Naive B cell (primary cell): ENCODE measurements at regions not wholly inside any gene's neighbourhood (a gene's known extent, or its start where the extent isn't known, plus 50 kb on each side); places are given as distances from the start of the nearest gene placed in this dataset.
"Not testable (repeated sequence)": the region's sequence is repeated elsewhere in the genome, so short reads cannot be mapped to it uniquely, and the experiment has no call there.

Experiments
- ATAC-seq, 2 donors: fragments of 150-1000 bp; cut with Tn5 transposase; 2 replicates each; pipeline ENCODE4 v1.10.0; 2021; ENCODE audit warnings: low read depth in 2 of 2, mild to moderate bottlenecking in 2 of 2, moderate library complexity in 2 of 2
- DNase-seq: peaks from one replicate; pipeline ENCODE4 v3.0.0; 2022
- H3K27ac Mint-ChIP-seq, 6 donors: one replicate each; pipeline ENCODE4 v1.8.0; 2020 to 2022; ENCODE audit warnings: mild to moderate bottlenecking in 6 of 6, mixed read lengths in 6 of 6, moderate library complexity in 5 of 6, inconsistent platforms in 2 of 6
- H3K27me3 Mint-ChIP-seq, 3 donors: one replicate each; pipeline ENCODE4 v1.8.0; 2021 to 2022; ENCODE audit warnings: mixed read lengths in 3 of 3, mild to moderate bottlenecking in 1 of 3
- H3K36me3 Mint-ChIP-seq, 2 donors: one replicate each; pipeline ENCODE4 v1.8.0; 2020 to 2022; ENCODE audit warnings: mixed read lengths in 2 of 2, inconsistent platforms in 1 of 2, mild to moderate bottlenecking in 1 of 2
- H3K4me1 Mint-ChIP-seq, 3 donors: one replicate each; pipeline ENCODE4 v1.8.0; 2020 to 2022; ENCODE audit warnings: mixed read lengths in 3 of 3, inconsistent platforms in 1 of 3, mild to moderate bottlenecking in 1 of 3, moderate library complexity in 1 of 3
- H3K4me3 Mint-ChIP-seq, 8 donors: one replicate each; pipeline ENCODE4 v1.8.0; 2020 to 2022; ENCODE audit warnings: mild to moderate bottlenecking in 8 of 8, mixed read lengths in 8 of 8, moderate library complexity in 8 of 8, inconsistent platforms in 2 of 8
- H3K9me3 Mint-ChIP-seq, 7 donors: one replicate each; pipeline ENCODE4 v1.8.0; 2020 to 2022; ENCODE audit warnings: mixed read lengths in 7 of 7, mild to moderate bottlenecking in 5 of 7, inconsistent platforms in 2 of 7, moderate library complexity in 1 of 7

DNA sequence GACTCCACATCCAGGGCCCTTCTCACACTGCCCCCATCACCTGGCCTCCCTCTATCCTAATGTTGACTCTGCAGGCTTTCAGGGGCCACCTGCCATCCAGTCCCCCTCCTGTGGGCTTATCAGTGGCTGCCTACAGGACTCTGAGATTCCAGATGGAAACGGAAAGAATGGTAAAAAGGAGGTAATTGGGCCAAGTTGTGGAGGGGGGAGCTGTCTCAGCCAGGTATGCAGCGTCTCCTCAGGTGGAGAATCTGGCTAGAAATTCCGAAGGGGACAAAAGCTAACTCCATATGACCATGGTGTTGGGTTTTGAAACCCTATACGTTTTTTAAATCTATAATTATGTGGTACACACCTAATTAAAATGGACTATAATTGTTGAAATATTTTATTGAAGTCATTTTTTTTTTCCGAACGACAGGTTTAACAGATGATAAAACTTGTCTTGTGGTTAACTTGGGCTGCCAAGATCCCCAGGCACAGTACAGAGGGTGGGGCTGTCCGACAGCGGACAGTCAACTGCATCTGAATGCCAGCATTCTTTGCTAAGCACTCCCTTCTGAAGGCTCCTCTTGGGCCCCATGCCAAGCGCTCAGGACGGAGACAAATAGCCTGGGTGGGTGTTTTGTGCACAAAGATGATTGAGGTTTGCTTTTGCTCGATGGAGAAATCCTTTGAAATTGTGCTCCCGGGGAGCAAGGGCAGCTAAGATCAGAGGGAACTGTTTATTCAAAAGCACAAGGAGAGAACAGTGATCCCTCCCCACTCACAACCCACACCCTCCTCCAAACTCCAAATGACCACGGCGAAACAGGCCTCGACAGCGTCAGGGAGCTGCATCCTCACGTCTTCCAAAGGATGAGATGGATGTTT lies 365.6 kb downstream of the BCL11B start:
- no peaks in the 10 kb centered on the region for H3K36me3 Mint-ChIP-seq
- no peak for DNase-seq
- H3K4me3 Mint-ChIP-seq: no peak overlapping the region
- H3K27ac Mint-ChIP-seq: no peak overlapping the region
- no peaks in the 10 kb centered on the region for H3K27me3 Mint-ChIP-seq
- ATAC-seq: no peak
- H3K9me3 Mint-ChIP-seq: peaks cover 0 to 5% (median 2%) of the 10 kb centered on the region in 7 donors
- H3K4me1 Mint-ChIP-seq: no peaks in the 10 kb centered on the region

DNA sequence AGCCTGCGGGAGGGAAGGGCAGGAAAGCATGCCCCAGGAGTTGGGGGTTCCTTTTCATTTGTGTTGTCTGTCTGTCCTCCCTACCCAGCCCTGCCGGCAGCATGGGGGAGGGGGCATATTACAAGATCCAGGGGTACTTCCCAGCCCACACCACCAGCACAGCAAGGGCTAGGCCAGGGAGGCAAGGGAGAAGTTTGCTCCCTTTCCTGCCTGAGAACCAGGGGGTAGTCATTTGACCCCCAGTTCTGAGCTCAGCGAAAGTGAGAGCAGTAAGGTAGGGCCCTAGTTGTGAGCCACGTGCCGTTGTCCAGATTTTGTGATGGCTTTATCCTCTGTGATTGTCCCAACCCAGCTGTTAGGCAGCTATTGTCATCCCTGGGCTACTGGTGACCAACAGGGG lies 364.7 kb downstream of the BCL11B start:
- peaks cover 0 to 2% (median 0%) of the 10 kb centered on the region in 7 donors for H3K9me3 Mint-ChIP-seq
- H3K36me3 Mint-ChIP-seq: no peaks in the 10 kb centered on the region
- DNase-seq: no peak
- H3K4me1 Mint-ChIP-seq: no peaks in the 10 kb centered on the region
- H3K4me3 Mint-ChIP-seq: no peak overlapping the region
- no peaks in the 10 kb centered on the region for H3K27me3 Mint-ChIP-seq
- no peak for ATAC-seq
- H3K27ac Mint-ChIP-seq: no peak overlapping the region

DNA sequence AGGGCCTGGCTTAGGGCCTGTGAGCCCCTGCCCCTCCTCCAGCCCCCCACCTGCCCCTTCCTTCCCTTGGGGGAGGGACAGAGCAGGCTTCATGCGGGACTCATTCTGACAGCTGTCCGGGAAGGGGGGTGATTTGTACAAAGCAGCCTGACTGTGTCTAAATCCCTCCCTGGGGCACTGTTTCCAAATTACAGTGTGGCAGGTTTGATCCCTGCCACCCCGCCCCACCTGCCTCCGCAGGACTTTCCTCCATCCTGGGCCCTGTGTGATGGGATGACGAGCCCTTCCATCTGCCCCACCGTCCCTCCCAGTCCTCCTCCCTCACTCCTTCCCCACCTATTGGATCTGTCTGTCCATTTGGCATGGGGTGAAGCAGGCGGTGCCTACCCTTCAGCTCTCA lies 363.9 kb downstream of the BCL11B start:
- Mint-ChIP-seq H3K27ac (no peak overlapping the region), H3K27me3 (no peaks in the 10 kb centered on the region), H3K4me3 (no peak overlapping the region), H3K4me1 (no peaks in the 10 kb centered on the region), H3K9me3 (peaks cover 0 to 2% (median 0%) of the 10 kb centered on the region in 7 donors), H3K36me3 (no peaks in the 10 kb centered on the region)
- no peak for DNase-seq
- ATAC-seq: no peak

DNA sequence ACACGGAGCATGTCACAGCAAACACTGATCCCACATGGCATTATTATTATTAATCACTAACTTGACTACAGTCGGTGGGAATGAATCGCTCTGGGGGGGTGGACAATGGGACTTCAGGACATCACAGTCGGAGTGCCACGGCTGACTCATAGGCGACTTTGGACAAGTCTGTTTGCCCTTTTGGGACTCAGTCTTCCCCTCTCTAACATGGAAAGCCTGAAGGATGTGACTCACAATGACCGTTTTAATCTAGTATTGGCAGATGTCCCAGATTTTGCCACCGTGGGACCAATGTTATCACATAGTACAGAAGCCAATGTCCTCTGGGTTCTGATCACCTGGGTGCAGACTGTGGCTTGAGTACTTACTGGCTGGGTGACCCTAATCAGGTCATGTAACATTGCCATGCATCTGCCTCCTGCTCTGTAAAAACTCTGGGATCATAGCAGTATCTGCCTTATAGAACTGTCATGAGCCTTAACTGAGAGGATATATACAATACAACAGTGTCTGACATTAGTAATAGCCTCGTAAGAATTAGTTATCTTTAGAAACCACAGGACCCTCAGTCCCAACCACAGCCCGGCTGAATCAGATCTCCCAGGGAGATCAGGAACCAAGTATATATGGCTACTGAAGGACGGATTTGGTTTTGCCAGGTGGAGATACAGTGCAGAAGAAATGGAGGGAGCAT lies 362.6 kb downstream of the BCL11B start:
- ATAC-seq: no peak

DNA sequence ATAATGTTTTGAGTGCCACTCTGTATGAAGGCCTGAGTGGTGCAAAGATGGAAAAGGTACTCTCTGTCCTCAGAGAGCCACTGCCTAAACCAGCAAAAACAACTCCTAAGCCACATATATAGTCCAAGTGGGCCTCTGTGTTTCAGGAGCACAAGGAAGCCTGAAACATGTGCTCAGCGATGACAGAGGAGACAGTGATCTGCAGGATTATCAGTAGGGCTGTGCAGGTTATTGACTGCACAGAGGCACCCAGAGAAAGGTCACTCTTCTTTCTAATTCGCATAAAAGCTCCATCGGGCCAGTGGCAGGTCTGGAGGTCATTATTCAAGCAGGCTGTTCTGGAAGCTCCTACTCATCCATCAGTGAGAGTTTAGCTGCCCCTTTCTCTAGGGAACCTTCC lies 361.9 kb downstream of the BCL11B start:
- peaks cover 0 to 2% (median 0%) of the 10 kb centered on the region in 7 donors for H3K9me3 Mint-ChIP-seq
- H3K27me3 Mint-ChIP-seq: no peaks in the 10 kb centered on the region
- DNase-seq (no peak), ATAC-seq (no peak)
- H3K36me3 Mint-ChIP-seq: no peaks in the 10 kb centered on the region
- no peak overlapping the region for H3K4me3 Mint-ChIP-seq
- H3K27ac Mint-ChIP-seq: no peak overlapping the region
- no peaks in the 10 kb centered on the region for H3K4me1 Mint-ChIP-seq

More for the DNA sequence above, 362.6 kb downstream of the BCL11B start:
- H3K27me3 Mint-ChIP-seq: no peaks in the 10 kb centered on the region
- no peak overlapping the region for H3K4me3 Mint-ChIP-seq
- no peak overlapping the region for H3K27ac Mint-ChIP-seq
- peaks cover 0 to 2% (median 0%) of the 10 kb centered on the region in 7 donors for H3K9me3 Mint-ChIP-seq
- no peak for DNase-seq
- H3K4me1 Mint-ChIP-seq: no peaks in the 10 kb centered on the region
- no peaks in the 10 kb centered on the region for H3K36me3 Mint-ChIP-seq

DNA sequence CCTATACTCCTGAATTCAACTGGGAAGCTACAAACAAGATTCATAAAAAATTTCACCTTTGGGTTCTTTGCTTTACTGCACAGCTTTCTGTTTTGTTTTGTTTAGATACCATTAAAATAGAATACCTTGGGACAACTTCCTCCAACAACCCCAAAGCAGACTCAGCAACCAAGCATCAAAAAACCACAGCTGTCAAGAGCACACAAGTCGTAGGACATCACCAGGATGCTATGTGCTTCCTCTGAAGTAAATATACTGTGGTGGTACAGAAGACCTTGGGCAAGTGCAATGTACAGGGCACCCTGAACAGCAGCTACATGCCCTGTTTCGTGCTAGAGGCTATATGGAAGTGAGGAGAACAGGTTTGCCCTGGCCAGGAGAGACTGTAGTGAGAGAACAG lies 359.3 kb downstream of the BCL11B start:
- Mint-ChIP-seq H3K4me3 (no peak overlapping the region), H3K9me3 (peaks cover 0 to 1% (median 0%) of the 10 kb centered on the region in 7 donors), H3K4me1 (no peaks in the 10 kb centered on the region), H3K36me3 (no peaks in the 10 kb centered on the region), H3K27me3 (peaks cover 0 to 4% (median 0%) of the 10 kb centered on the region in 3 donors), H3K27ac (no peak overlapping the region)
- DNase-seq (no peak), ATAC-seq (no peak)

DNA sequence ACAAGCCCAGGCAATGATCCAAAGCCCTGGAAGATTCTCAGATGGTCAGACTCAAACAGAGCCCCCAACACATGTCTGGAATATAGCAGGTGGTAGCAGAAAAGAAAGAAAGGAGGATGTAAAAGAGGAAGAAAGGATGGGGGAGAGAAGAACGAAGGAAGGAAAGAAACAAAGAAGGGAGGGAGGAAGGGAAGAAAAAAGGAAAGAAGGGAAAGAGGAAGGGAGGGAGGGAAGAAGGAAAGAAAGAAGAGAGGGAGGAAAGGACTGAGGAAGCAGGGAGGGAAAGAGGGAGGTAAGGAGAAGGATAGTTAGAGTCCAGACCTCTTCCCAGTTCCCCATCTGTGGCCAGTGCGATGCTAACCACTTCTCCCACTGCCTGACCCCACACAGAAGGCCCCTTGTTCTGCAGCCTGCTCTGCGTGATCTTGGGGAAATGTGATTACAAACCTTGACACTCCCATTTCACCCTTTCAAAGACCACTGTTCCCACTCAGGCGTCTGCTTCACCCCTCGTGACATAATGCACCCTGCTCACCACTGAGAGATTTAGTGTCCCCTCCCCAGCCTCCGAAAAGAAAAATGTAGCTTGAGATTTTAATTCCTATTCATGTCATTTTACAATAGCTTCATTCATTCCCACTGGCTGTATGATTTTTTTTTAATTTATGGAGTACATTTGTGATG lies 357.9 kb downstream of the BCL11B start:
- H3K27ac Mint-ChIP-seq: no peak overlapping the region
- H3K4me1 Mint-ChIP-seq: no peaks in the 10 kb centered on the region
- peaks cover 0 to 4% (median 0%) of the 10 kb centered on the region in 7 donors for H3K9me3 Mint-ChIP-seq

DNA sequence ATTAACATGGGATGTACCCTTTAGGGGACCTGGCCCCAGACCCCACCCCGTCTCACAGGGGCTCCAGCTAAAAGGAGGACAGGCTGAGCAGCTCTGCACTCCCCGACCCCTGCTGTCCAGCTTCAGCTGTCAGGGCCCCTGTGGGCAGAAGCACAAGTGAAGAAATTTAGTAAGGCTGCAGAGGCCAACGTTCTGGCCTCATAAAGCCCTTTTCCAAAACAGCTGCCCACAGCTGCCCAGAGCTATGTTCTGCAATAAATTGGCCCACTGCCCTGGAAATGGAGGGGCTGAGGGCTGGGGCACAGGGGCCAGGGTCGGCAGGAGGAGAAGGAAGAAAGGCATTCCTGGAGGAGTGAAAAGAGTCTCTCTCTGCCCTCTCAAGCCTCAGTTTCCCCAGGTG lies 357.1 kb downstream of the BCL11B start:
- no peak overlapping the region for H3K4me3 Mint-ChIP-seq
- H3K9me3 Mint-ChIP-seq: peaks cover 0 to 7% (median 0%) of the 10 kb centered on the region in 7 donors
- peaks cover 0 to 4% (median 0%) of the 10 kb centered on the region in 3 donors for H3K27me3 Mint-ChIP-seq
- peaks cover 0 to 7% of the 10 kb centered on the region in 2 donors for H3K36me3 Mint-ChIP-seq
- DNase-seq: no peak
- H3K4me1 Mint-ChIP-seq: no peaks in the 10 kb centered on the region
- H3K27ac Mint-ChIP-seq: no peak overlapping the region
- no peak for ATAC-seq

More for the DNA sequence above, 357.9 kb downstream of the BCL11B start:
- ATAC-seq: no peak
- Mint-ChIP-seq H3K4me3 (no peak overlapping the region), H3K36me3 (no peaks in the 10 kb centered on the region), H3K27me3 (peaks cover 0 to 4% (median 0%) of the 10 kb centered on the region in 3 donors)
- no peak for DNase-seq

DNA sequence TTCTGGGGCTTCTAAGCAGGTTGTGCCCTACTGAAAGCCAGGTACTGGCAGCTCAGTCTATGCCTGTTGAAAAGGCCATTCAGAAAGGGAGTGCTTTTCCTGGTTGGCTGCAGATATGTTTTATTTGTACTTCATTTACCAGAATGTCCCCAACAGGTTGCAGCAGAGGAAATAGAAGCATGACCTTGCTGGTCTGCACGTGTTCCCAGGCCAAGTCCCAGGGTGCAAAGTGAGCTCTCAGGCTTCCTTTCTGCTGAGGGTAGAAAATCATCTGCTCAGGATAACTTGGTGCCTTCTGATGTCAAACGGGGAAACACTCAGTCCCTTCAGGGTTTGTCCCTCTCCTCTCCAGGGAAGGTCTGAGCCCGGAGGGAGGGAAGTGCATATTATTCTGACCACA lies 356.4 kb downstream of the BCL11B start:
- H3K4me1 Mint-ChIP-seq: no peaks in the 10 kb centered on the region

DNA sequence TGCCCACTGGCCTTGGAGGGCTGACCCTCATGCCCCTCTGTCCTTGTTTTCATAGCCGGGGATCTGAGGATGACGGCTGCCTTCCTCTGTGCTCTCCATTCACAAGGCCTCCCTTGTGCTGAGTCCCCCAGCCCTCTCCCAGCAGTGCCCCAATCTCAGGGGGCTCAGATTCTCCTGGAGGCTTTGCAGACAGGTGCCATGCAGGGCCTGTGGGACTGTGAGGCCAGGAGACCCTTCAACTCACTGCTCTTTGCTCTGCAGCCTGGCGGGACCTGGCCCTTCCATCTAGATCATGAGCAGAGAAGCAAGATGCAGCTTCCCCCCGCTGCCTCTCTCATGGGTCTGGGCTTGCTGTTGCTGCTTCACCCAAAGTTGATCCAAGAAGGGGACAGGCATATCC lies 356.0 kb downstream of the BCL11B start:
- no peaks in the 10 kb centered on the region for H3K4me1 Mint-ChIP-seq
- ATAC-seq (no peak), DNase-seq (no peak)
- no peak overlapping the region for H3K27ac Mint-ChIP-seq
- peaks cover 0 to 4% (median 0%) of the 10 kb centered on the region in 3 donors for H3K27me3 Mint-ChIP-seq
- no peak overlapping the region for H3K4me3 Mint-ChIP-seq
- peaks cover 0 to 7% of the 10 kb centered on the region in 2 donors for H3K36me3 Mint-ChIP-seq
- H3K9me3 Mint-ChIP-seq: peaks cover 0 to 12% (median 4%) of the 10 kb centered on the region in 7 donors

More for the DNA sequence above, 356.4 kb downstream of the BCL11B start:
- Mint-ChIP-seq H3K36me3 (peaks cover 0 to 7% of the 10 kb centered on the region in 2 donors), H3K27me3 (peaks cover 0 to 4% (median 0%) of the 10 kb centered on the region in 3 donors), H3K4me3 (no peak overlapping the region), H3K27ac (no peak overlapping the region), H3K9me3 (peaks cover 0 to 9% (median under 1%) of the 10 kb centered on the region in 7 donors)
- ATAC-seq (no peak), DNase-seq (no peak)

DNA sequence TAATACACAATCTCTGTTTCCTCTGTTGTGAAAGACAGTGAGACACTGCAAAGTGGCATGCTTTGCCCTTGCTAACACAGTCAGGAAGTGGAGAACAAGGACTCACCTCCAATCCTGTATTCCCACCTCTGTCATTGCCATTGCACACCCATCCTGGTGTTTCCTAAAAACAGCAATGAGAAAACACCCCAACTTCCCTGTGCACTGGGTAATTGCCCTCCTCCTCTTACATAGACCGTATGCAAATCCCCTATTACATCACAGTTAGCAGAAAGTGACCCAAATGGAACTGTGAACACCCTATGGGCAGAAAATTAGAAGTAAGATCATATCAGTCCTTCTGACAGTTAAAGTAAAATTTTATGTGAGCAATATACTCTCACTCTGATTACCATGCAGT lies 355.5 kb downstream of the BCL11B start:
- DNase-seq: no peak
- peaks cover 0 to 4% (median 0%) of the 10 kb centered on the region in 3 donors for H3K27me3 Mint-ChIP-seq

DNA sequence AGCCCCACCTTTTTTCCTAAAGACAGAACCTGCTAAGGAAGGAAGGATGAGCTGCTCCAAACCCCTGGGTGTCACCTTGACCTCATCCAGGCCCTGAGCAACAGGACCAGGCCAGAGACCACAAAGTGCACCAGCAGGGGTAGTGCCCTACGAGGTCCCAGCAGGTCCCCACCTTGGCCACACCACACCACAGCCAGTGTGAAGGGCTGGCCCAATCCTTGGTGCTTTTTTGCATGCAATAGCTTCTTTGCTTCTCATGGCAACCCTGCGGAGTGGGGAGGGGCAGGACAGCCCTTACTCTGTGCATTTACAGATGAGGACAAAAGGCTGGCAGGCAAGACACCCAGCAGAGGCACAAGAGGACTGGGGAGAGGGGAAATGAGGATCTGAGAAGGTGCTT lies 352.6 kb downstream of the BCL11B start:
- peaks cover 0 to 4% (median 0%) of the 10 kb centered on the region in 3 donors for H3K27me3 Mint-ChIP-seq
- H3K36me3 Mint-ChIP-seq: peaks cover 0 to 7% of the 10 kb centered on the region in 2 donors
- no peaks in the 10 kb centered on the region for H3K4me1 Mint-ChIP-seq
- H3K4me3 Mint-ChIP-seq: no peak overlapping the region
- ATAC-seq (no peak), DNase-seq (no peak)
- H3K27ac Mint-ChIP-seq: no peak overlapping the region
- H3K9me3 Mint-ChIP-seq: peaks cover 1 to 19% (median 12%) of the 10 kb centered on the region in 7 donors

More for the DNA sequence above, 355.5 kb downstream of the BCL11B start:
- H3K36me3 Mint-ChIP-seq: peaks cover 0 to 7% of the 10 kb centered on the region in 2 donors
- no peak for ATAC-seq
- no peak overlapping the region for H3K4me3 Mint-ChIP-seq
- no peaks in the 10 kb centered on the region for H3K4me1 Mint-ChIP-seq
- H3K27ac Mint-ChIP-seq: no peak overlapping the region
- H3K9me3 Mint-ChIP-seq: peaks cover 1 to 12% (median 5%) of the 10 kb centered on the region in 7 donors

DNA sequence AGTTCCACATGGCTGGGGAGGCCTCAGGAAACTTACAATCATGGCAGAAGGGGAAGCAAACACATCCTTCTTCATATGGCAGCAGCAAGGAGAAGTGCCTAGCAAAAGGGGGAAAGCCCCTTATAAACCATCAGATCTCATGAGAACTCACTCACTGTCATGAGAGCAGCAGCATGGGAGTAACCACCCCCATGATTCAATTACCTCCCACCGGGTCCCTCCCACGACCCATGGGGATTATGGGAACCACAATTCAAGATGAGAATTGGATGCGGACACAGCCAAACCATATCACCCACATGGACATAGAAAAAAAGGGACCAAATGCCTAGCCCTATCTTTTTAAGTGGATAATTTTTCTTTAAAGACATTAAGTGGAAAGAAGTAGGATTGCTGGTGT lies 350.7 kb downstream of the BCL11B start:
- DNase-seq, H3K27me3 Mint-ChIP-seq, H3K4me3 Mint-ChIP-seq, H3K27ac Mint-ChIP-seq, H3K36me3 Mint-ChIP-seq, H3K4me1 Mint-ChIP-seq, ATAC-seq: not testable (repeated sequence)
- H3K9me3 Mint-ChIP-seq: peaks cover 1 to 19% (median 12%) of the 10 kb centered on the region in 7 donors
